ENCODE measurements at regions not wholly inside any gene's neighbourhood (a gene's known extent, or its start where the extent isn't known, plus 50 kb on each side); places are given as distances from the start of the nearest gene placed in this dataset.

GRCh38 chr4:24146127-24146526 lies 256.3 kb upstream of the PPARGC1A start (continued):
- no peak for TF ChIP-seq BCL3 (IDR thresholded peaks at IDR 0.05)

- Histone ChIP-seq H3K27ac (no peak overlapping the region), H3K4me3 (no peak overlapping the region), H3K4me1 (no peaks in the 10 kb centered on the region), H3K9me3 (no peaks in the 10 kb centered on the region), H3K4me2 (no peak overlapping the region)
- no peak for ATAC-seq
- TF ChIP-seq KDM1A (IDR thresholded peaks at IDR 0.05; ENCODE audit: low read depth) (no peak), POLR2AphosphoS2 (conservative IDR thresholded peaks at IDR 0.05; ENCODE audit: low read length) (no peak), CTCF (IDR thresholded peaks at IDR 0.05) (no peak), HDAC2 (IDR thresholded peaks at IDR 0.05) (no peak), RARB (CRISPR knock-in tag; IDR thresholded peaks at IDR 0.05) (no peak), HMGXB4 (CRISPR knock-in tag; IDR thresholded peaks at IDR 0.05; ENCODE audit: borderline replicate concordance) (no peak), RNF2 (IDR thresholded peaks at IDR 0.05; ENCODE audit: borderline replicate concordance, low read depth) (no peak), EHMT2 (IDR thresholded peaks at IDR 0.05; ENCODE audit: low read depth) (no peak), CHD2 (IDR thresholded peaks at IDR 0.05; ENCODE audit: low read length, partially characterized antibody) (no peak), ATOH8 (CRISPR knock-in tag; IDR thresholded peaks at IDR 0.05; ENCODE audit: low read depth) (no peak), FOXS1 (CRISPR knock-in tag; IDR thresholded peaks at IDR 0.05) (no peak), HOXB13 (CRISPR knock-in tag; IDR thresholded peaks at IDR 0.05; ENCODE audit: low read depth) (no peak), BCL3 (IDR thresholded peaks at IDR 0.05) (no peak), ZFP36 (IDR thresholded peaks at IDR 0.05; ENCODE audit: borderline replicate concordance, partially characterized antibody) (no peak)
- CTCF ChIA-PET, result no interaction called here
- POLR2A ChIA-PET, result no interaction called here
- WGBS (ENCODE audit: missing lambda C conversion rate), result 11% methylated on average over 6 of the region's 6 CpGs
- no peak for FAIRE-seq
- no peak for DNase-seq (ENCODE audit: low read depth in 1 of 2, low spot score in 1 of 2)
Measured at GRCh38 chr4:24145591-24145990, 255.7 kb upstream of the PPARGC1A start.

- H3K4me2 ChIP-seq, result no peak overlapping the region
- no peak overlapping the region for H3K4me3 ChIP-seq
- DNase-seq (ENCODE audit: low read depth in 1 of 2, low spot score in 1 of 2) (no peak), FAIRE-seq (no peak), ATAC-seq (no peak)
- ChIA-PET CTCF (no interaction called here), POLR2A (no interaction called here)
- no peaks in the 10 kb centered on the region for H3K4me1 ChIP-seq
- 16% methylated on average over 5 of the region's 5 CpGs for WGBS (ENCODE audit: missing lambda C conversion rate)
- H3K27ac ChIP-seq, result no peak overlapping the region
- H3K9me3 ChIP-seq, result no peaks in the 10 kb centered on the region
- no peak for TF ChIP-seq REST (IDR thresholded peaks at IDR 0.05)
- no peak for TF ChIP-seq MAFK (IDR thresholded peaks at IDR 0.05; ENCODE audit: partially characterized antibody)
- TF ChIP-seq ZC3H11A (IDR thresholded peaks at IDR 0.05), result no peak
- TF ChIP-seq BHLHE40 (IDR thresholded peaks at IDR 0.05; ENCODE audit: low read depth, low read length), result no peak
- no peak for TF ChIP-seq PHF8 (IDR thresholded peaks at IDR 0.05; ENCODE audit: borderline replicate concordance, low read depth)
- TF ChIP-seq MAX (IDR thresholded peaks at IDR 0.05), result no peak
- TF ChIP-seq MAZ (IDR thresholded peaks at IDR 0.05; ENCODE audit: borderline replicate concordance, low read depth, low read length), result no peak
- no peak for TF ChIP-seq ATOH8 (CRISPR knock-in tag; IDR thresholded peaks at IDR 0.05; ENCODE audit: low read depth)
- no peak for TF ChIP-seq CHD4 (IDR thresholded peaks at IDR 0.05; ENCODE audit: borderline replicate concordance)
- no peak for TF ChIP-seq RNF2 (IDR thresholded peaks at IDR 0.05; ENCODE audit: borderline replicate concordance, low read depth)
- TF ChIP-seq POLR2A (IDR thresholded peaks at IDR 0.05; ENCODE audit: low read length), result no peak
- no peak for TF ChIP-seq EHMT2 (IDR thresholded peaks at IDR 0.05; ENCODE audit: low read depth)
Measured at GRCh38 chr4:24144381-24144780, 254.5 kb upstream of the PPARGC1A start.

Data from A549 (cell line).